Ovary (tissue), 3 donors: ENCODE measurements at regions not wholly inside any gene's neighbourhood (a gene's known extent, or its start where the extent isn't known, plus 50 kb on each side); places are given as distances from the start of the nearest gene placed in this dataset.
"Not testable (repeated sequence)": the region's sequence is repeated elsewhere in the genome, so short reads cannot be mapped to it uniquely, and the experiment has no call there.

Experiments used
- CTCF ChIP-seq, 3 donors: fragments of 450-650 bp in 2 of 3; fragments of 200-600 bp in 1 of 3; IDR thresholded peaks; one replicate each; pipeline versions ENCODE4 v1.5.1 to v1.8.0; 2016 to 2022; ENCODE audit warnings: antibody characterized with exemption in 3 of 3, mild to moderate bottlenecking in 1 of 3
- POLR2A ChIP-seq: fragments of 450-650 bp; IDR thresholded peaks from one replicate; pipeline ENCODE4 v1.6.1; 2017; ENCODE audit warnings: antibody characterized with exemption, mild to moderate bottlenecking, moderate library complexity
- donor health status: DM: no; HTN: no; CAD: no.

- not testable (repeated sequence) for TF ChIP-seq POLR2A; CTCF (IDR thresholded peaks at IDR 0.05)
These were observed 211.6 kb upstream of the LRRC61 start for GRCh38 chr7:150111373-150112139.
